ENCODE measurements at regions not wholly inside any gene's neighbourhood (a gene's known extent, or its start where the extent isn't known, plus 50 kb on each side); places are given as distances from the start of the nearest gene placed in this dataset.

- no peak overlapping the region for H3K4me3 ChIP-seq (ENCODE audit: low read depth in 2 of 2, low read length in 2 of 2)
- no peaks in the 10 kb centered on the region; the same call in 1 of the 2 replicates for H3K27me3 ChIP-seq (ENCODE audit: control insufficient read depth, insufficient read depth, low read length)
- CTCF ChIA-PET = no interaction called here
- DNase-seq (ENCODE audit: low read depth, low spot score) (no peak), ATAC-seq (no peak)
- intact Hi-C loops (cut with micrococcal nuclease; ENCODE audit: unreplicated experiment) = no loop called here
- H3K36me3 ChIP-seq (ENCODE audit: control insufficient read depth, insufficient read depth, low read length) = no peaks in the 10 kb centered on the region
- BruUV-seq (replicated peaks) = no TSS peak
- no peaks in the 10 kb centered on the region for H3K9me3 ChIP-seq (ENCODE audit: control insufficient read depth, insufficient read depth, low read depth, low read length)
- in situ Hi-C loops (cut with HindIII; ENCODE audit: low pct_unique_long_range_greater_than_20kb, low sequenced_read_pairs) = no loop called here
- TF ChIP-seq CTCF (IDR thresholded peaks at IDR 0.05) (no peak), TCF7L2 (IDR thresholded peaks at IDR 0.05; ENCODE audit: low read depth, low read length) (no peak), SIN3A (IDR thresholded peaks at IDR 0.05; ENCODE audit: borderline replicate concordance, insufficient read depth, low read depth, low read length) (no peak), REST (IDR thresholded peaks at IDR 0.05; ENCODE audit: insufficient read depth in 1 of 2, low read depth in 2 of 2, low read length in 1 of 2) (no peak), POLR2AphosphoS5 (IDR thresholded peaks at IDR 0.05; ENCODE audit: low read depth, low read length) (no peak)
- no peak overlapping the region for H3K27ac ChIP-seq (ENCODE audit: low read length)
- no peaks in the 10 kb centered on the region for H3K4me1 ChIP-seq (ENCODE audit: control insufficient read depth, insufficient read depth, low read length)
- POLR2A ChIA-PET = no interaction called here
Observed at GRCh38 chr22:48907591-48907990, 920.1 kb downstream of the BRD1 start.

GRCh38 chr22:48906216-48906835 lies 921.3 kb downstream of the BRD1 start:
- intact Hi-C loops (cut with micrococcal nuclease; ENCODE audit: unreplicated experiment) (no loop called here), in situ Hi-C loops (cut with HindIII; ENCODE audit: low pct_unique_long_range_greater_than_20kb, low sequenced_read_pairs) (no loop called here)
- TF ChIP-seq REST (IDR thresholded peaks at IDR 0.05; ENCODE audit: insufficient read depth in 1 of 2, low read depth in 2 of 2, low read length in 1 of 2) = no peak
- no peak for TF ChIP-seq TCF7L2 (IDR thresholded peaks at IDR 0.05; ENCODE audit: low read depth, low read length)
- TF ChIP-seq CTCF (IDR thresholded peaks at IDR 0.05) = no peak
- no peak for TF ChIP-seq POLR2AphosphoS5 (IDR thresholded peaks at IDR 0.05; ENCODE audit: low read depth, low read length)
- TF ChIP-seq SIN3A (IDR thresholded peaks at IDR 0.05; ENCODE audit: borderline replicate concordance, insufficient read depth, low read depth, low read length) = no peak
- POLR2A ChIA-PET = no interaction called here
- H3K36me3 ChIP-seq (ENCODE audit: control insufficient read depth, insufficient read depth, low read length) = no peaks in the 10 kb centered on the region
- DNase-seq (ENCODE audit: low read depth, low spot score) (no peak), ATAC-seq (no peak)
- CTCF ChIA-PET = no interaction called here
- no peak overlapping the region for H3K4me3 ChIP-seq (ENCODE audit: low read depth in 2 of 2, low read length in 2 of 2)
- H3K27me3 ChIP-seq (ENCODE audit: control insufficient read depth, insufficient read depth, low read length) = no peaks in the 10 kb centered on the region; the same call in 1 of the 2 replicates
- no peaks in the 10 kb centered on the region for H3K4me1 ChIP-seq (ENCODE audit: control insufficient read depth, insufficient read depth, low read length)
- BruUV-seq (replicated peaks) = no TSS peak
- H3K27ac ChIP-seq (ENCODE audit: low read length) = no peak overlapping the region
- H3K9me3 ChIP-seq (ENCODE audit: control insufficient read depth, insufficient read depth, low read depth, low read length) = no peaks in the 10 kb centered on the region

All from Panc1 (cell line).